ENCODE measurements at regions not wholly inside any gene's neighbourhood (a gene's known extent, or its start where the extent isn't known, plus 50 kb on each side); places are given as distances from the start of the nearest gene placed in this dataset.
"Not testable (repeated sequence)": the region's sequence is repeated elsewhere in the genome, so short reads cannot be mapped to it uniquely, and the experiment has no call there.

- H3K27ac ChIP-seq: no peak overlapping the region
- no peaks in the 10 kb centered on the region for H3K27me3 ChIP-seq (replicated peaks in 1 of 7)
- H3K4me3 ChIP-seq: no peak overlapping the region
- H3K4me1 ChIP-seq: no peaks in the 10 kb centered on the region
- intact Hi-C loops (cut with DNase I; ENCODE audit: low total_unique reads): no loop called here
- TF ChIP-seq CTCF (IDR thresholded peaks at IDR 0.05 in 8 of 11, conservative IDR thresholded peaks at IDR 0.05 in 3 of 11): no peak
- no peak for TF ChIP-seq POLR2AphosphoS5 (IDR thresholded peaks at IDR 0.05)
- no peak for TF ChIP-seq POLR2A (IDR thresholded peaks at IDR 0.05)
- peaks cover 0 to 2% (median 0%) of the 10 kb centered on the region in 8 donors for H3K9me3 ChIP-seq
- 60 to 78% (median 70%) methylated on average over 1 of the region's 1 CpG for WGBS, 5 donors
- DNase-seq: no peak
- H3K36me3 ChIP-seq: no peaks in the 10 kb centered on the region
These were observed 199.1 kb downstream of the NNT start for GRCh38 chr5:43802119-43802518.

DNA sequence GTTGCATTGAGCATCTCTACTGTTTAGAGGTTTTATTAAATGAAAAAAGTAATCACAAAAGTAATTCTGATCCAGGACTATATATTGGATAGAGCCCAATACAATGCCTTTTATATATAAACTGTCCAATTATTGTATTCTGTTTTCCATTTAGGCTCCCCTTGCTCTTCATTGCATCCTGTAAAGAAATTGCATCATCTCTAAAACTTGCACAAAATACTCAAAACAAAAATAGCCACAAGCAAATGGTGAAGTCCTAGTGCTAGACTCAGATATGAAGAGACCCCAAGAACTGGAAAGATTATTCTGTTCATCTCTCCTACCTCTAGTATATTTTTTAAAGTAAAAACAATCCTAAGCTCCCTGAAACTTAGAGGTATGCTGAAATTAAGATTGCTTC lies 195.8 kb downstream of the NNT start:
- intact Hi-C loops (cut with DNase I; ENCODE audit: low total_unique reads): no loop called here
- Histone ChIP-seq H3K27me3 (replicated peaks in 1 of 7) (no peaks in the 10 kb centered on the region), H3K4me3 (no peak overlapping the region), H3K9me3 (peaks cover 0 to 8% (median 0%) of the 10 kb centered on the region in 8 donors), H3K27ac (no peak overlapping the region), H3K4me1 (no peaks in the 10 kb centered on the region), H3K36me3 (no peaks in the 10 kb centered on the region)
- DNase-seq: no peak
- TF ChIP-seq POLR2A (IDR thresholded peaks at IDR 0.05): no peak
- TF ChIP-seq CTCF (IDR thresholded peaks at IDR 0.05 in 8 of 11, conservative IDR thresholded peaks at IDR 0.05 in 3 of 11): no peak
- TF ChIP-seq POLR2AphosphoS5 (IDR thresholded peaks at IDR 0.05): no peak

DNA sequence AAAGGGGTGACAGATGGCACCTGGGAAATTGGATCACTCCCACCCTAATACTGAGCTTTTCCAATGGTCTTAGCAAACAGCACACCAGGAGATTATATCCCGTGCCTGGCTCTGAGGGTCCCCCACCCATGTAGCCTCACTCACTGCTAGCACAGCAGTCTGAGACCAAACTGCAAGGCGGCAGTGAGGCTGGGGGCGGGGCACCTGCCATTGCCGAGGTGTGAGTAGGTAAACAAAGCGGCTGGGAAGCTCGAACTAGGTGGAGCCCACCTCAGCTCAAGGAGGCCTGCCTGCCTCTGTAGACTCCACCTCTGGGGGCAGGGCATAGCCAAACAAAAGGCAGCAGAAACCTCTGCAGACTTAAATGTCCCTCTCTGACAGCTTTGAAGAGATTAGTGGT lies 188.9 kb downstream of the NNT start:
- H3K36me3 ChIP-seq; intact Hi-C loops (cut with DNase I; ENCODE audit: low total_unique reads); H3K27ac ChIP-seq; H3K4me3 ChIP-seq; H3K4me1 ChIP-seq; H3K27me3 ChIP-seq (replicated peaks in 1 of 7): not testable (repeated sequence)
- WGBS, 5 donors: 84 to 94% (median 90%) methylated on average over 6 of the region's 6 CpGs
- H3K9me3 ChIP-seq: peaks cover 0 to 34% (median 12%) of the 10 kb centered on the region in 8 donors
- DNase-seq: peak; percentile 36

GRCh38 chr5:43785198-43785597 lies 182.2 kb downstream of the NNT start:
- H3K27me3 ChIP-seq (replicated peaks in 1 of 7): no peaks in the 10 kb centered on the region
- intact Hi-C loops (cut with DNase I; ENCODE audit: low total_unique reads): no loop called here
- H3K36me3 ChIP-seq: no peaks in the 10 kb centered on the region
- WGBS, 5 donors: 46 to 73% (median 52%) methylated on average over 3 of the region's 3 CpGs
- H3K4me3 ChIP-seq: no peak overlapping the region
- H3K9me3 ChIP-seq: peaks cover 0 to 24% (median 0%) of the 10 kb centered on the region in 8 donors
- no peak for DNase-seq
- TF ChIP-seq POLR2AphosphoS5 (IDR thresholded peaks at IDR 0.05) (no peak), POLR2A (IDR thresholded peaks at IDR 0.05) (no peak), CTCF (IDR thresholded peaks at IDR 0.05 in 8 of 11, conservative IDR thresholded peaks at IDR 0.05 in 3 of 11) (no peak)
- H3K27ac ChIP-seq: no peak overlapping the region
- H3K4me1 ChIP-seq: no peaks in the 10 kb centered on the region

GRCh38 chr5:43780586-43780985 lies 177.6 kb downstream of the NNT start:
- Histone ChIP-seq H3K27ac (no peak overlapping the region), H3K4me1 (no peaks in the 10 kb centered on the region), H3K27me3 (replicated peaks in 1 of 7) (no peaks in the 10 kb centered on the region), H3K9me3 (peaks cover 0 to 5% (median 0%) of the 10 kb centered on the region in 8 donors), H3K4me3 (no peak overlapping the region), H3K36me3 (no peaks in the 10 kb centered on the region)
- TF ChIP-seq CTCF (IDR thresholded peaks at IDR 0.05 in 8 of 11, conservative IDR thresholded peaks at IDR 0.05 in 3 of 11) (no peak), POLR2AphosphoS5 (IDR thresholded peaks at IDR 0.05) (no peak), POLR2A (IDR thresholded peaks at IDR 0.05) (no peak)
- intact Hi-C loops (cut with DNase I; ENCODE audit: low total_unique reads): no loop called here
- 71 to 88% (median 78%) methylated on average over 1 of the region's 1 CpG for WGBS, 5 donors
- no peak for DNase-seq

Data from spleen (tissue), 11 donors.